NCI-H510A treated with DMSO at 0.1 percent for 48 hours (cell line): ENCODE measurements at regions not wholly inside any gene's neighbourhood (a gene's known extent, or its start where the extent isn't known, plus 50 kb on each side); places are given as distances from the start of the nearest gene placed in this dataset.

Source experiments
- DNase-seq: peaks from one replicate; lab custom pipeline; 2025; lab: John Stamatoyannopoulos, UW

DNA sequence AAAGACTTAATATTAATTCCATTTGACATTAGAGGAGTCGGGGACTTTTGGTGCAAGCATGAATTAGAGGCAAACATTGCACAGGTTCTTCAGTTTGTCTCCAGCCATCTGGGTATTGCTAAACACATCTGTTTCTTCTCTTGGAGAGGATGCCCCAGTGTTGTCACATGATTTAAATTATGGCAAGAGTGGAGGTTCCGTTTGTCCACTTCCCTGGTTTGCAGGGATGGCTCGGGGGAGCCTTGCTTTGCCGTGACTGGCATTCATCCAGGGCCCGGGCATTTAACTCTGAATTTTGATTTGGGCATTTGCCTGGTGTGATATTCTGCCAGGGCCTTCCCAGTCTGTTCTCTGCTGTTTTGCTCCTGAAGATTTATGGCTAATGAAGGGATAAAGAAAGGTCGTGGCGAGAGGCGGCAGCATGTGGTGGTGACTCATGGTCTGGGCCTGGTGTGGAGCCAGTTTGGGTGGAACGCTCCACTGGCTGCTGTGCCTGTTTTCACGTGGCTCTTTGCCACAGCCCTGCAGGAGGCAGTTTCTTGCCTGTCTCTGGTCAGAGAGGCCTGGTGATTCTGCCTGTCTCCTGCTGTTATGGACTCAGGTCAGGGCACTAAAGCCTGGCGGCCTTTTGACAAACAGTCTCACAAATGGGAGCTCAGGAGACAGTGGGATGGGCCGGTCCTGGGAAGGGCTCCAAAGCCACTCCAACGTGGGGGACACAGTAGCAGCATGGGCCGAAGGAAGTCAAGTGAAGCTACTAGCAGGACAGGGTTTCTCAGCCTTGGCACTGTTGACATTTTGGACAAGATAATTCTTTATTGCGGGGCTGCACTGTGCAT is 99.4 kb upstream of the PGRMC2 start:
- no peak for DNase-seq

DNA sequence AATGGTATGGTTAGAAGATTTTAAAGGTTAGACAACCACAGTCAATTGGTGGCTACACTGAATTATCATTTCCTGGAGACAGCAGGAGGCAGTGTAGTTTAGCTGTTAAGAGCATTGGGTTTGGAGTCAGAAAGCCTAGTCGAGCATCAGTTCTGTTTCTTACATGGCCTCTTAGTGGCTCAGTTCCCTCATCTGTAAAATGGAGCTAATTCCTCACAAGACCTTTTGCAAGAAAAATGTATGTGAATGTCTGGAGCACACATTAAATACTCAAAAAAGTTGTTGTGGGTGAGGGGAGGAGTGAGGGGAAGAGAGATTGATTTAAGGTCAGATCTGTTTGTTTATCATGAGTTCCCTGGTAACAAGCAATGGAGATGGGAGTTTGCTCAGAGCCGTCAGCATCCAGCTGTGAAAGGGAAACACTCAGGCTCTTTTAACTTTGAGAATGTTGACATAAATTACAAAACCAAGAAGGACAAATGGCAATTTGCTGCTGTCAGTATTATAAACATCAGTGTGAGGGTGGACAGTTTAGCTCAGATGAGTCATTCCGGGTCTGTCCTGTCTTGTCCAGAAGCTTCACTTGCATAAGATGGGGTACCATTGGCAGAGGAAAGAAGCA is 98.2 kb upstream of the PGRMC2 start:
- peak; percentile 82 for DNase-seq

DNA sequence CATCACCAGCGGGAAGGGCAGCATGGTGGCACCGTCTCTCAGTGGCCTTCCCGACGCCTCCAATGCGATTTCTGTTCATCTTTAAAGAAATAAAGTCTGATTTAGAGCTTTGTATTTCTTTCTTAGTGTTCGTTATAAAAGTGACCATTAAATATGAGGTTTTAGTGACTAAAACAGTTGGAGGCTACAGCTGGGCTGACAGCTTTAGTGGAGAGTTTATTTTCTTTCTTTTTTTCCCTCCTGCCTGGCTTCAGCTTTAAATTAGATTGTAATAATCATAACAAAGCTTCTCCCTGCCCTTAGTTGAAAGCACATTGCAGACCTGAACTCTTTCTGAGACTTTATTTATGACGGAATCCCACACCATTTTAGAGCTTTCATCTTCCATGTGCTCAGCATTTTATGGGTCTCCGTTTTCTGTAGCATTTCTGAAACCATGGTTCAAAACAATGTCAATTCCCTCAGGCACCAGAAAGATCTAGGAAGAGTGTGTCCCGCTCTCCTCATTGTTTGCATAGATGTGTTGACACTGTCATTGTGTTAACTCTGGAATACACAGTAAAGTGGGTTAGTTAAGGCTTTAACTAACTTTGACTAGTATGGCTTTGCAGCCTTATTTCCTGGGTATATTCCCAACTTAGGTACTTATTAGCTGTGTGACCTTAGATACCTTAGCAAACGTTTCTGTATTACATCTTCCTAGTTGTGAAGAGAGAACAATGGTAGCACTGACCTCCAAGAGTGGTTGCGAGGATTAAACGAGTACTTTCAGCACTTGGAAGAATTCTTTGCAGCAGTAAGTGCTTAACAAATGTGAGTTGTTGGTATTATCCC is 97.4 kb upstream of the PGRMC2 start:
- no peak for DNase-seq

DNA sequence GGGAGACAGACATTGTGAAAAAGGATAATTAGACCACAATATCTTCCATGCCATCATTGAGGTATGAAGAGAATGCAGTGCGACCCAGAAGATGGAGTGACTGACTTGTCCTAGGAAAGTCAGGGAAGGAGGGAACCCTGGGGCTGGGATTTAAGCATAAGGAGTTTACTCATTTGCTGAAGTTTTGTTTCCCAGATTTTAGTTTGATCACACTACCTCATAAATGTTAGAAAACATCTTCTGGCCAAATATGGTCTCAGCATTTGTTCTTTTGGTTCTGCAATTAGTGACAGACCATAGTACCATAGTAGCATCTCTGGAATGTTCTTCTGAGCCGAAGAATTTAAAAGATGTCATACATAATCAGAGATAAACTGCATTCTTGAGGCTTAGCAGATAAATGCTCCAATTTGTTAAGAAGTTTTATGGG is 96.5 kb upstream of the PGRMC2 start:
- no peak for DNase-seq

DNA sequence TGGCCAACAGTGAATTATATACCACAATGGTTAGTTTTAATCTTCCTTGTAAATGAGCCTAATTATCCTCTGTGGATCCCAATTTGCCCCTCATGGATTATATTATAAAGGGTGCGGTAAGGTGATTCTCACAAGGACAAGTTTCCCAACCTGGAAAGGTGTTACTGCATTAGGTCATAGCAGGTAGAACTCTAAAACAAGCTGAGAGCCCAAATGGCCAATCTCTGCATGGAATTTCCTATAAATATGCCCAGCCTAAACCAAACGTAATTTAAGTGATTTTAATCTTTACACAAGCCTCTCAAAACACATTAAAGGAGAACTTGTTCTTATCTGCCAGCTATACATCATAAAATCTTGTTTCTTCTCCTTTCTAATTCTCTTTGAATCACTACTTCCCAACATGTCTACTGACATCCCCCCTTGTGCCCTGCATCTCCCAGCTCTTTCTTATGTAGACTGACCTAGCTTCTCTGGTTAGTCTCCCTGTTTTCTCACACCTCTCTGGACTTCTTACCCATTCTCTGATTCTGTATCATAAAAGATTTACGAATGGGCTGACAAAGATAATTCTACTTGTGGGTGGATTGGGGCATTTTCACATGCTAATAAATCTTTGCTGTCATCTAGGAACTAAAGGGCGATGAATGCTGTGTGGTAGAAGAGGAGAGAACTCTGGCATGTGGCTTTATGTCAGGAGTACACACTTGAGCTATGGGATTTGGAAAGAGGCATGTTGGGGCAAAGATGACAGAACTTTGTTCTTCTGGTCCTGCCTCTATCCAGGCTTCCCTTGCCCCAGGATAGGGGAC is 94.3 kb upstream of the PGRMC2 start:
- no peak for DNase-seq

DNA sequence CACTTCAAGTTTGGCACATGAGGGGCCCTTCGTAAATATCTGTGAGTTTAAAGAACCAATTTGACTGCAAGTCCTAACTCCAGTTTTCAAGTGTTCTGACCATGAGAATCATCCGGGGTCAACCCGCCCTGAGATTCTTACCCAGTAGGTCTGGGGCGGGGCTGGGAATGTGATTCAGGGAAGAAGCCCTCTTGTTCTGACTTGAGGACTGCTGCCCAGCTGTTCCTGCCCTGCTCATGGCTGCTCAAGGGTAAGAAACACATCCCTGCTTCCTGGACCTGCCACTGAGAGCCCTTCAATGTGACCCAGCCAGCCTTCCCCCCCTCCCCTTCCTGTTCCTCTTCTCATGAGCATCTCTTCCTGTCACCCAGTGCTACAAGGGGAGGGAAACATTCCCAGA is 92.7 kb upstream of the PGRMC2 start:
- peak; percentile 39 for DNase-seq

DNA sequence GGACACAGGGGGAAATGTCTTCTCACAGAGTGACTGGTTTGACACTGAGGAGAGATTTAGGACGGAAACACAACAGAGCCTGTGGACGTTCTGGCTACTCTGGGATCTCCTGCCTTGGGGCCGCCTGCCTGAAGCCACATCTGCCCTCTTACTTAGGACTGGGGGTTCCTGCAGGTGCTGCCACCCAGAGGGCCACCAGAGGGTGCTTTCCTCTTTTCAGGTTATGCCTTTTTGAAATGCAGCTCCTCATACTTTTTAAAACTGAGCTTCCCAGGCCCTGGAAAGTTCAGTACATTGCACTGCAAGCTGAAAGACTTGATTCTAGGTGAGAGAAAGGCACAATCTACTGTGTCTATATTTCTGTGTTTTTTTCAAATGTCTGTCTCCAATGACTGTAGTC is 92.2 kb upstream of the PGRMC2 start:
- no peak for DNase-seq

DNA sequence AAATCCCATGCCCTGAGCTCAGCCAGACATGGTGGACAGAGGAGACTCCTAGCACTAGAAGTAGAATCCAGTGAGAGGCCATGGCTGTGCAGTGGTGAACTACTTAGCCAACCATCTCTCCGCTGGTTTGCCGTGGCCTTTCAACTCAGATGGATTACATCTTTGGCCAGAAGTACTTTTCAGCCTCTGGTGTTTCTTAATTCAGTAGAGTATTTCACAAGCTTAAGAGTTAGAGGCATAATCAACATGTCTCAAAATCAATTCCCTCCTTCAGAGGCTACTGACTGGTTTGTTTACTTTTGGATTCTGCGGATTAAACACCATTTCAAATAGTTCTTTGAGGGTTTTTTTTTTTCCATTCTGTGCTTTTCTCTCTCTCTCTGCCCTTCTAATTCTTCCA is 91.1 kb upstream of the PGRMC2 start:
- no peak for DNase-seq

DNA sequence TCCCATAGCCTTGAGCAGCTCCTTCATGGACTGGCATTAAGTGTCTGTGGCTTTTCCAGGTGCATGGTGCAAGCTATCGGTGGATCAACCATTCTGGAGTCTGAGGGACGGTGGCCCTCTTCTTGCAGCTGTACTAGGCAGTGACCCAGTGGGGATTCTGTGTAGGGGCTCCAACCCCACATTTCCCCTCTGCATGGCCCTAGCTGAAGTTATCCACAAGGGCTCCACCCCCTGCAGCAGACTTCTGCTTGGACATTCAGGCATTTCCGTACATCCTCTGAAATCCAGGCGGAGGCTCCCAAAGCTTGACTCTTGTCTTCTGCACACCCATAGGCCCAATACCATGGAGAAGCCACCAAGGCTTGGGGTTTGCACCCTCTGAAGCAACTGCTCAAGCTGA is 89.3 kb upstream of the PGRMC2 start:
- DNase-seq = no peak

DNA sequence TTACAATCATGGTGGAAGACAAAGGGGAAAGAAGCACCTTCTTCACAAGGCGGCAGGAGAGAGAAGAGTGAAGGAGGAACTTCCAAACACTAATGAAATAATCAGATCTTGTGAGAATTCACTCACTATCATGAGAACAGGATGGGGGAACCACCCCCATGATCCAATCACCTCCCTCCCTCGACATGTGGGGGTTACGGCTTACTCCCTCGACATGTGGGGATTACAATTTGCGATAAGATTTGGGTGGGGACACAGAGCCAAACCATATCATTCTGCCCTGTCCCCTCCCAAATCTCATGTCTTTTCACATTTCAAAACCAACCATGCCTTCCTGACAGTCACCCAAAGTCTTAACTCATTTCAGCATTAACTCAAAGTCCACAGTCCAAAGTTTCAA is 88.7 kb upstream of the PGRMC2 start:
- DNase-seq = no peak

DNA sequence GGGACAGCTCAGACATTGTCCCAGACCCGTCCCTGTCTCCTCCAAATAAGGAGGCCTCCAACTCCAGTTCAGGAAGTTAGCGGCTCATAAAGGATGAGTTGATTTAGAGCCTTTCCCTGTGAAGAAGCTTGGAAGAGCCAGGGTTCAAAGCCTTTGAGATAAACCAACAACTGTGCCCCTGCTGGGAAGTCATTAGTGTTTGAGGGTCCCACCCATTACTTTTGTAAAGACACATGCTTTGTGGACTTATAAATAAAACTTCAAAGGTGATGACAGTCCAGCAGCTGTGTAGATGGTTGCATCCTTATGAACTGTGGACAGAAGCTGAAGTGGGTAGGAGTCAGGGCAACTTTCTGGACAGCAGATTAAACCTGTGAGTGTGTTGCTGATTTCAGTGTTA is 86.0 kb upstream of the PGRMC2 start:
- no peak for DNase-seq

DNA sequence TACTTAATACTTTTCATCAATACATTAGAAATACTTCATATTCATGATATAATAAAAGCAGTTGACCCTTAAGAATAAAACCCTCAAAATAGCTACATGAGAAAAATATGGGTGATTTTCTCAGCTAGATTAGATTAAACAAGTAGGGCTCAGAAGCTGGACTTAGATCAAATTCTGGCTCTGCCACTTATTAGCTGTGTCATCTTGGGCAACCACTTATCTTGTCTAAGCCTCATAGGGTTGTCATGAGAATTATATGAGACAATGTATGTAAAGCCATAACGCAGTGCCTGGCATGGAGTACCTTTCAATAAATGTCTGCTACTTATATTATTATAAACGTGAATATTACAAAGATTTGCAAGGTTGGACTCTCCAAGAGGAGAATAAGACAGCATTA is 84.3 kb upstream of the PGRMC2 start:
- no peak for DNase-seq

DNA sequence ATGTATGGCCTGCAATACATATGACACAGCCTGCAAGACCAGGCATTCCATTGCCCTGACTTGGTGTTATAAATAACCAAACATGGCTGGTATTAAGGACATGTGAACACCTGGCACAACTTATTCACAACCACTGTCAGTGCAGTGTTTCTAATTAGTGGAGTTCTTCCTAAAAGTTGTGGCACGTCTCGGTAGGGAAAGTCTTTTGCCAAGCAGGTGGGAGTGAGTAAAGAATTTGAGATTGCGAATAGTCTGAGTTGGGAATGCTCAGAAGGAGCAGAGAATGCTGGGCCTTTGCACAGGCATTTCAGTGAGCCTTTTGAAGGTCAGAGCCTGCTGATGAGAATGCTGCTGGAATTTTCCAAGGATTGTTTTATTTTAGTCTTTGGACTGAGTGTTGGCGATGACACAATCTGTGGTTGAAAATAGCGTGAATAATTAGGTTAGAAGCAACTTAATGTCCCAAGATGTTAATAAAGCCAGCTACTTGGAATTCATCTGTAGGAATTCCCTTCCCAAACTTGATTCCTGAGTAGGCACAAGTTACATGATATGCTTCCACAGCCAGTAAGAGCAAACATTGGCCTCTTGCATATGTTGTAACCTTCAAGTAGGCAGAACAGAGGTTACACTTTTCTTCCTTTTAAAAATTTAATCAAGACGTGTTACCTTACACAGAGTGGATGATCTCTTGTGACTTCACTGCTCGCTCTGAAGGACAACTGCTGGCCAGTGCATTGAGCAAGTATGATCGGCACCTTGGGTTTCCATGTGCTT is 83.6 kb upstream of the PGRMC2 start:
- DNase-seq = no peak

DNA sequence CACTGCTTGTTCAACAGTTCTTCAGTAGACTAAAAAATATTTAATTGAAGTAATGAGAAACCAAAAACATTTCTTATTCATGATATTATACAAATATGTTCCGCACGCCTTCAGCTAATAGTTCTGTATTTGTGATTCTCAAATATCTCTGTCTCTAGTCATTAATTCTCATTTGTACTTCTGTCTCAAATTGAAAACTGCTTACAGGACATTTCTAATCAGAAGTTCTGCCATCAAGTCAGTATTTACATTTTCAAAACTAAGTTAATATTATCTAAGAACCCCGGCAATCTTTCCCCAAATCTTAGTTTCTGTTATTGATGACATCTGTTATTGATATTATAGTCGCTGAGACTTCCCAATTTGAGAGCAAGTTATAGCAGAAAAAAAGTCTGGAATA is 78.6 kb upstream of the PGRMC2 start:
- DNase-seq = no peak

DNA sequence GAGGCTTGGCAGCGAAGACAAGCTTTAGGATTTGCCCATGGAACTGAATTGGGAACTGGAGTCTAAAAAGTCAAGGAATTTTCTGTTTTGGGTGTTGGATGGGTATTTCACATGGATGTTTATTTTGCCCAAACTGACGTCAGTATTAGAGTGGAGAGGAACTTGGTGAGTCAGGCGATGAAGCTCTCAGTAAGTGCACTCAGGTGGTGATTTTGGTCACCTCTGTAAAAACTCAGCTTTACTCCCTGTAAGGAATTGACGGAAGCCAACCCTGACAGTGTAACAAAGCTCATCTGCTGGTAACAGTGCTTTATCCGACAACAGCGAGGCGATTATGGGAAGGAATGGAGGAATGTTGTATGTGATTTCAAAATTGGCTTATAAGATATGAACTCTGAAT is 77.0 kb upstream of the PGRMC2 start:
- no peak for DNase-seq

DNA sequence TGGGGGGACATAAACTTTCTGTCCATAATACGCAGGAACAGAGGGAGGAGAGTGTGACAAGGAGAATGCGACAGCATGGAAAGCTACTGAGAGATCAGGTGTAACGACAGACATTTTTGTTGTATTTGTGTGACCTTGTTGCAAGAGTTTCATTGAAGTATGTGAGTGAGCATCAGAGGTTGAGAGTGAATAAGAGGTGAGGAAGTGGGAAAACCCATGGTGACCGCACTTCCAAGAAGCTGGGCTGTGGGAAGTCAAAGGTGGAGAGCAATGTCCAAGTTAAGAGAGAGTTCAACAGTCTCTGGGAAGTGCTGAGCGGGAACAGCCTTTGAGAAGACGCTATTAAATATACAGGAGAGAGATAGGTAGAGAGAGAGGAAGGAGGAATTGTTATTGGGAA is 76.4 kb upstream of the PGRMC2 start:
- no peak for DNase-seq

DNA sequence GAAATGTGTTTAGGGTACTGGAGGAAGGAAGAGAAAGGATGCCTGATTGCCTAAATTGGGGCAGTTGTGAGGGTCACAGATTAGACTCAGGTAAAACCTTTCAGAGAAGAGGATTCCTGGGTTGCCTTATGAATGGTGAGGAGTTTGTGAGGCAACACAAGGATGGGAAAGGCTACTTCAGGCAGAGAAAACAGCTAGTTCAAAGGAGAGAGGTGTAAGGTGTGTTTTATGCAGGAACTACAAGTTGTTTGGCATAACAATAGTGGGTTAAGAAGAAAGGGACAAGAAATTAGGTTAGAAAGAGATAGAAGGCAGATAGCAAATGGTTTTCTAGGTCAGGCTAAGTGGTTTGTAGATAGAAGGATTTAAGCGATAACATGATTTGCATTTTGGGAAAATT is 75.1 kb upstream of the PGRMC2 start:
- DNase-seq = no peak

DNA sequence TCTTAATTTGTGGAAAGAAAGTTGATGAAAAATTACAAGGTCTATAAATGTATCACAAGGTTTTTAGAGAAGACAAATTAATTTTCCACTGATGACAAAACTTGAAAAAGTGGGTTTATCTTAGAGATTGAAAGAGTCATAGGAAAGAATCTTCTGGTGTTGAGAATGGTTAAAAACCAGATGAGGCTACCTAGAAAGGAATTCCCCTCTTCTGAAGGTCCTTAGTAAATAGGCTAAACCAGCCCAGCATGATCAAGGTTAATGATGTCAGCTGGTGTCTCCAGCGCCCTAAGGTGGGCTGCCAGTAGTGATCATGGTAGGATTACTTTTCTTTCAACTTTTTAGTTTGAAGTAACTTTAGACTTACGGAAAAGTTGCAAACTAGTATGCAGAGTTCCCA is 71.8 kb upstream of the PGRMC2 start:
- DNase-seq = no peak

DNA sequence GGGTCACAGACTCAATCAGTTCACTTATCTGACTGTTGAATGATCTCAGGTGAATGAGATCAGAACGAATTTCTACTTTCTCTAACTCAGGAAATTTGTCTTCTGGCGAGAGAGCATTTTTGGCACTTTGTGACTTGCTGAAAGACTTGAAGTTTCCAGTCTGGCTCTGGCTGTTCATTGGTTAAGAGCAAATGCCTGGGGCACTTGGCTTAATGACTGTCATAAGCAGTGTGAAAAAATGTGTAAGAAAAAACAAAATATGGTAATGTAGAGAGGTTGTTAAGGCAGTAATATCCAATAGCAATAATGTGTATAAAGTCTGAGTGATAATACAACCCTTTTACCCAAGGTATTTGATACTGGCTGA is 71.3 kb upstream of the PGRMC2 start:
- DNase-seq = no peak

DNA sequence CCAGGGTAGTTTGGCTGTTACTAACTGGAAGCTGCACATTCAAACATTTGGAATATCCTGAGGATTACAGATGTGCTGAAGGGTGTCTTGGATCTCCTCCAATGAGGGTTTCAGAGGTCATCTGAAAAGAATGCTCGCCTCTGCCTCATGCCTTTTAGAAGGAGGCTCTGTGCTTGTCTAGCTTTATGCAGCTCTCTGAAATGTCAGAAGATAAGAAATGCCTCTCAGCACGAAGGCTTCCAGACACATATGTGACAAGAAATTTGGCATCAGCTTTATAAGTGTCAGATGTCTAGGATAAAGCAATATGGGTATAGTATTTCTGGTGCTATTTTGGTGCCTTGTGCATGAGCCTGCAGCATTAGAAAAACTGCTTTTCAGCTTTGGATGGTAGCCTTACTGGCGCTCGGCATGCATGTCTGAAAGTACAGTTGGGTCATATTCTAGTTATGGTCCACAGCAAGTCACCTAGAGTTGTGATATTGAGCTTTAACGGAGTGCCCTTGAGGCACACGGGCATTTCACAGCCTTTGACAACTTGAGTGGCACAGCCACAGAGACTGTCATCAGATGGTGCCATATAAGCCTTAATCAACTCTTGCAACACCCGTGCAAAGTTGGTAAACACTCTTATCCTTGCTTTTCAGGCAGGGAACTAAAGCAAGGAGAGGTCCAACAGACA is 70.8 kb upstream of the PGRMC2 start:
- DNase-seq = no peak

DNA sequence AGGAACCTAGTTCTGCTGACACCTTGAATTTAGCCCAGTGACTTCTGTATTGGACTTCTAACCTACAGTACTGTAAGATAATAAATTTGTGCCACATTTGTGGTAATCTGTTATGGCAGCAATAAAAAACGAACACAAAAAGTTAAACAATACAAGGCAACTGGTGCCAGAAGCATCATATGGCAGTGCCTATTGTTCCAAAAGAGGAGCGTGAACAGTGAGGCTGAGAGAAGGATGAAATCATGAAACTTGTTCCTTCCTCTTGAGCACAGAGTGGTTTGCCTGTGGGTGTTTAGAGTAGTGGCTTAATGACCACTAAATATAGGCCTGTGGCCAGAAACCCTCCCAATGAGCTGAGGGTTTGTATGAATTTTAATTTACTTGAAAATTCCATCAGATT is 69.7 kb upstream of the PGRMC2 start:
- no peak for DNase-seq
